ENCODE measurements at regions not wholly inside any gene's neighbourhood (a gene's known extent, or its start where the extent isn't known, plus 50 kb on each side); places are given as distances from the start of the nearest gene placed in this dataset.
"Not testable (repeated sequence)": the region's sequence is repeated elsewhere in the genome, so short reads cannot be mapped to it uniquely, and the experiment has no call there.

GRCh38 chr6:27138837-27139755 is 108.4 kb upstream of the PRSS16 start:
- no peak for DNase-seq

- DNase-seq: no peak
These were observed 107.5 kb upstream of the PRSS16 start for GRCh38 chr6:27139756-27140579.

GRCh38 chr6:27140999-27141528 is 106.4 kb upstream of the PRSS16 start:
- no peak for DNase-seq

DNA sequence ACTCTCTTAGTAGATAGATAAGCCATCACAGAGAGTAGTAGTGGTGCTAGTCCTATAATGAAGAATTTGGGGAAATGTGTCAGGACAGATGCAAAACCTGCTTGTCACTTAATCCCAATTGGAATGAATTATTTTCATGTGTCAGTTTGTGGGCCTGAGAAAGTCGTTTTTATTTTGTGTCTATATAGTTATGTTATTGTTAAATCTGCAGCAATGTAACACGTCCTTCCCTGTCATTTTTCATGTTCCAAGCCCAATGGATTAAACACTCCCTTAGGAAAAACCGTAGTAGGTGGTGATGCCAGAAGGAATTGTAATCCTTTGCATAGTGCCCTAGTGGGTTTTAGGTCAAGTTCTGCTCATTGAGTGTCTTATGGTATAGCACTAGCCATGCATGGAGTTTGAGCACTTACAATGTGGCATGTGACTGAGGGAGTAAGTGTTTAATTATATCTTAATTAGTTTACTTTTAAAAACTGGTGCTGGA is 105.9 kb upstream of the PRSS16 start:
- DNase-seq: no peak

GRCh38 chr6:27143020-27143388 is 104.5 kb upstream of the PRSS16 start:
- not testable (repeated sequence) for DNase-seq

GRCh38 chr6:27143474-27144026 is 104.0 kb upstream of the PRSS16 start:
- DNase-seq: no peak

GRCh38 chr6:27144740-27145079 is 102.8 kb upstream of the PRSS16 start:
- DNase-seq: no peak

DNA sequence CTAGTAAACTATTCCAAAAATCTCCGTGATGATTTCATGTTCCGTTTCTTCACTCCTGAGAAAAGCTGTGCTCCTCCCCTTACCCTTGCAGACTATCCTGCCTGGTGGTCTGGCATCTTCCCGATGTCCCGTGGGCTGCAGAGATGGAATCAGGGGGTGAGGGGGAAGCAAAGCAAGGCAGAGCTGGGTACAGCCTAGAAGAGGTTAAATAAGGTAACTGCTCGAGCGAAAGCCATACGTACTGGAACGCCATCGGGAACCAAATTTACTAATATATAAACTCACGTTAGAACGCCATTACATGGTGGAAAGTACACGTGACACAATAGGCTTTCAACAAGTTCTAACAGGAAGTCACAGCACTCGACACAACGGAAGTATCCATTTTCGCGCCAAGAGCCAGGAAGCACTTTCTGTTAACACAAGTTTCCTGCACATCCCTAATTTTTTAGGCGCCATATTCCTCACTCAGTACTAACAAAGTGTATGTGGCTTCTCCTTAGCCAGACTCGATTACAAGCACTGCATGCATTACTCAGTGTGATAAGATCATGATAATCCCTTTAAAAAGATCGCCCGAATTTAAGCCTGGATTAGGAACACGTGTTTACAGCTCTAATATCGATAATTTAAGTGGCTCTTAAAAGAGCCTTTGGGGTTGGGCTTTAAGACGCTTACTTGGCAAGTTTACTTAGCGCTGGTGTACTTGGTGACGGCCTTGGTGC is 101.6 kb upstream of the PRSS16 start:
- peak; percentile 87 to 95 for DNase-seq

GRCh38 chr6:27146456-27146705 is 101.1 kb upstream of the PRSS16 start:
- not testable (repeated sequence) for DNase-seq

GRCh38 chr6:27146706-27147505 is 100.6 kb upstream of the PRSS16 start:
- DNase-seq: peak; percentile 95 to 100

- DNase-seq: no peak
These were observed 99.1 kb upstream of the PRSS16 start for GRCh38 chr6:27148404-27148795.

DNA sequence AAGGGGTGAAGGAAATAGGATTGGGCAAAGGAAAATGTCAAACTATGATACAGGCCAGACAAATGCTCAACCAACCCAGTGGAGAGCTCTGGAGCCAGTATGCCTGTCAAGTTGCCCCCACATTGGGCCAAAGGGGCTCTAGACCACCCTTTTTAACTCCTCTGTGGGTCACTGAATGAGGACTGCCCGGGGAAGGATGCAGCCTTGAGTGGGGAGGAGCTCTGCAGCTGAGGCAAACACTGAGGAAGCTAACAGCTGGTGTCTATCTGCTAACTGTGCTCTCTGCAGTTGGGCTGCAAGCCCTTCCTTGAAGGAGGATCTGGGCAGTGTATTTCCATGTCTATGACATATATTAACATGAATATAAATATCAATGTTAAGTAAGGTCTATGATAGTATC is 98.4 kb upstream of the PRSS16 start:
- DNase-seq: no peak

- no peak for DNase-seq
These were observed 92.8 kb upstream of the PRSS16 start for GRCh38 chr6:27154696-27155095.

- DNase-seq: no peak
These were observed 90.5 kb upstream of the PRSS16 start for GRCh38 chr6:27156874-27157458.

DNA sequence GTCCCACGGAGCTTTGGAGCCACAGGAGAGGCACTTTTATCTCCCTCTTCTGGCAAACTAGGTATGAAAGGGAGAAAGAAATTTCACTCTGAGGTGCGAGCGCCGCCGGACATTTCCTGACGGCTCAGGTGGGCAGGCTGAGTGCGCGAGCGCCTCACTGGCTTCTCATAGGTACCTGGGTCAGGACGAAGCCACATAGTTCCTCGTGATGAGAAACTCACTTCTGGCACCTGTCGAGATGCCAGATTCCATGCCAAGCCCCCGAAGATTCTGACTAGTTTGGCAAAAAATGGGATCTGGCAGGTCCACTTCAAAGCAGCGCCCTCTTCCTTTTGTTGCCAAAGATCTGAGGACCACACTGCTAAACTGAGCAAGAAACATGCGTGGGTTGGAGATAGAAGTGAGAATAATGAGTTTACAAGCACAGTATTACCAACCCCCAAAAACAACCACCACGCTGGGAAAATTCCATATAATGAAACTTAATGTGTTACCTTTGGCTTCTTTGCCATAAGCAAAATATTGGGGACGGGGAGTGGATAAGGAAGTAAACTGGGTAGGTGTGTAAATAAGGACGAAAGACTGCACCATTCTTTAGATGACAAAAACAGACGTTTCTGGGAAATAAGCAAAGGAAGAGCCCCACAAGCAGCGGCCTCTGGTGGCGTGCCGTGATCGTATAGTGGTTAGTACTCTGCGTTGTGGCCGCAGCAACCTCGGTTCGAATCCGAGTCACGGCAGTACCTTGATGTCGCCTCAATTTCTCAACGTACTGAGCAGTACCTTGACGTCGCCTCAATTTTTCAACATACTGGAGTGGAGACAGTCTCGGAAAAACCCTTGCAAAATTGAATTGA is 89.8 kb upstream of the PRSS16 start:
- DNase-seq: peak; percentile 60 to 74

- no peak for DNase-seq
These were observed 89.2 kb upstream of the PRSS16 start for GRCh38 chr6:27158316-27158643.

DNA sequence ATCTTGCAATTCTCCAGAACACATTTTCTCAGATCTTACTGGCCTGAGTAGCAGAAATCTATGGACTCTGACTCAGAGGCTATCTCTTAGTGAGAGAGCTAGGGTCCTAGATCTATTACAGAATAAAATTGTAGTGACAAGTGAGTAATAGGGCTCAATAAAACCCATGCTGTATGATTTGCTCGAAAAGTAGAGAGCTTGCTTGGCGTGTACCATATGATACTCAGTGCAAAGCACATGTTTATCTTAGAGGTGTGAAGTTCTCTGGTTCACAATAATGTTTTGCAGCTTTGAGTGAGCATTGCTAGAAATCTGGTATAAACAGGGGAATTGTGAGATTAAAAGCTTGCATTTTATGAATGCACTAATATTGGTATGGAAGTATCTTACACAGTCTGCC is 87.8 kb upstream of the PRSS16 start:
- no peak for DNase-seq

GRCh38 chr6:27161115-27161514 is 86.4 kb upstream of the PRSS16 start:
- no peak for DNase-seq

DNA sequence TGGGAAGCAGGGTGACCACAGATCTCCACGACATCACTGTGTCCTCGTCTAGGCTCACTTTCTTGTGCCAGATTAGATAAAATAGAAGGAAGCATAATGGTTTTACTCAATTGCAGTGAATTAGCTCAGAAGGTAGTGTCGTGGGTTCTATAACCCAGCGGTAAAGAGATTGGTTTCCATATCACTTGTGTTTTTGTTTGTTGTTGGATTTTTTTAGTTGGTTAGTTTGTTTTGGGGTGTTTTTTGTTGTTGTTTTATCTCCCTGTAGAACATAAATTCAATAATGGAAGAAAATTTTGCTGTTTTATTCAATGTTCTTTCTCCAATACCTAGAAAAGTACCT is 85.9 kb upstream of the PRSS16 start:
- no peak for DNase-seq

DNA sequence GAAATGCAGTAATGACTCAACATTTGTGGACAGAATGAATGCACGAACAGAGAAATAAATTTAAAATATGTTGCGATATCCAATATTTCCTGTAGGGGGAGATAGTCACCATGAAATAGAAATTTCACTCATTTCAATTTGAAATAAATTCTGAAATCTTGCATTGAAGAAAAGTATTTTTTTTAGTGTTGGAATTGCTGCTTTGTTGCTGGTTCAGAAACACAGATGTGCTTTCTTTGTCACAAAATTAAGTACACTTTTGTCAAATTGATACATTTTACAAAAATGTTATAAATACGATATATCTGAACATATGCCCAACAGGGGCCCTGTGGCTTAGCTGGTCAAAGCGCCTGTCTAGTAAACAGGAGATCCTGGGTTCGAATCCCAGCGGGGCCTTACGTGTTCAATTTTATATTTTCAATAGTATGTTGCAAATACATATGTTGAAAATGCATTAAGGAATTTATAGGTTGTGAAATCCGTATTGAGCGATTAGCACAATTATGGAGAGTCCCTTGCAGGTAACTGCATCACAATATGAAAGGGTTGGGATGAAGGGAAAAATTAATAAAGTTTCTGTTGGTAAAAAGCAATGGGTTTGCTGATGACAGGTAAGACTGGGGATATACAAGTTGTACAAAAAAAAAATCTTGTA is 85.4 kb upstream of the PRSS16 start:
- DNase-seq: peak; percentile 35 to 85

Data from SW 1271 (cell line).